IMR-90 (cell line): ENCODE measurements at regions not wholly inside any gene's neighbourhood (a gene's known extent, or its start where the extent isn't known, plus 50 kb on each side); places are given as distances from the start of the nearest gene placed in this dataset.
"Not testable (repeated sequence)": the region's sequence is repeated elsewhere in the genome, so short reads cannot be mapped to it uniquely, and the experiment has no call there.

Source experiments
- ATAC-seq: fragments of 200-7000 bp; cut with Tn5 transposase; 2 replicates; pipeline ENCODE4 v1.9.1; 2020; ENCODE audit warnings: low read depth, mild to moderate bottlenecking, moderate library complexity
- BruUV-seq: library from RNA; stranded (reverse); fragments of 400-500 nt; replicated peaks from 2 replicates; lab custom pipeline; 2021; lab: Mats Ljungman, UMichigan
- CTCF ChIA-PET: fragments of 300-600 bp; formaldehyde crosslinking; extraction: SDS; loops from one replicate; lab custom pipeline; 2021; ENCODE audit warnings: antibody characterized with exemption; lab: Yijun Ruan, JAX
- POLR2A ChIA-PET: fragments of 300-600 bp; sonication (Branson Sonifier 250); formaldehyde crosslinking; loops from one replicate; lab custom pipeline; 2022; ENCODE audit warnings: antibody characterized with exemption; ENCODE audit not compliant: unreplicated experiment; lab: Charles Lee
- DNase-seq: peaks from one replicate; pipeline ENCODE4 v3.0.0; 2013
- H2AFZ ChIP-seq: replicated peaks from 2 replicates; pipeline ENCODE3; 2013; ENCODE audit warnings: low read length, mild to moderate bottlenecking; ENCODE audit not compliant: poor library complexity
- H2AK5ac ChIP-seq: 2 replicates; pipeline ENCODE4 v1.6.1; 2013; ENCODE audit warnings: low read depth, low read length, inconsistent platforms
- H2AK9ac ChIP-seq: replicated peaks from 2 replicates; pipeline ENCODE3; 2013; ENCODE audit warnings: mild to moderate bottlenecking, low read depth, low read length, moderate library complexity; ENCODE audit not compliant: poor library complexity
- H2BK120ac ChIP-seq: 2 replicates; pipeline ENCODE4 v1.6.1; 2013; ENCODE audit warnings: low read depth, low read length, inconsistent platforms
- H2BK15ac ChIP-seq: 3 replicates; pipeline ENCODE4 v1.6.1; 2013; ENCODE audit warnings: low read depth, low read length, inconsistent platforms
- H2BK20ac ChIP-seq: 2 replicates; pipeline ENCODE4 v1.6.1; 2013; ENCODE audit warnings: low read depth, mild to moderate bottlenecking, inconsistent platforms, low read length, moderate library complexity
- H2BK5ac ChIP-seq: 2 replicates; pipeline ENCODE4 v1.6.1; 2013; ENCODE audit warnings: mild to moderate bottlenecking, low read depth, low read length, inconsistent platforms; ENCODE audit not compliant: poor library complexity, severe bottlenecking
- H3K14ac ChIP-seq: replicated peaks from 2 replicates; pipeline ENCODE4 v1.6.1; 2013; ENCODE audit warnings: low read depth, low read length, inconsistent platforms
- H3K18ac ChIP-seq: 2 replicates; pipeline ENCODE4 v1.6.1; 2013; ENCODE audit warnings: low read depth, low read length, control low read depth
- H3K23ac ChIP-seq: 2 replicates; pipeline ENCODE4 v1.6.1; 2013; ENCODE audit warnings: low read depth, low read length, inconsistent platforms
- H3K27ac ChIP-seq: 2 replicates; pipeline ENCODE4 v1.5.1; 2013; ENCODE audit warnings: mild to moderate bottlenecking, control low read depth, low read length; ENCODE audit not compliant: insufficient read depth
- H3K27me3 ChIP-seq: 2 replicates; pipeline ENCODE4 v1.6.1; 2013; ENCODE audit warnings: low read length; ENCODE audit not compliant: control insufficient read depth, insufficient read depth
- H3K36me3 ChIP-seq: 2 replicates; pipeline ENCODE4 v1.6.1; 2013; ENCODE audit warnings: low read length, mixed read lengths; ENCODE audit not compliant: control insufficient read depth, insufficient read depth
- H3K4ac ChIP-seq: 2 replicates; pipeline ENCODE4 v1.6.1; 2013; ENCODE audit warnings: low read depth, low read length, inconsistent platforms
- H3K4me1 ChIP-seq: 2 replicates; pipeline ENCODE4 v1.6.1; 2013; ENCODE audit warnings: low read length, mixed read lengths; ENCODE audit not compliant: control insufficient read depth, insufficient read depth
- H3K4me2 ChIP-seq: 2 replicates; pipeline ENCODE4 v1.6.1; 2013; ENCODE audit warnings: low read depth, mild to moderate bottlenecking, control low read depth, low read length, moderate library complexity
- H3K4me3 ChIP-seq: 2 replicates; pipeline ENCODE4 v1.5.1; 2013; ENCODE audit warnings: low read depth, mild to moderate bottlenecking, control low read depth, low read length, moderate library complexity; ENCODE audit not compliant: insufficient read depth
- H3K56ac ChIP-seq: 2 replicates; pipeline ENCODE4 v1.6.1; 2013; ENCODE audit warnings: low read length, inconsistent platforms; ENCODE audit not compliant: insufficient read depth; ENCODE audit errors: extremely low read depth
- H3K79me1 ChIP-seq, 2 experiments: 2 replicates each; pipeline ENCODE4 v1.6.1; 2013; ENCODE audit warnings: low read length in 2 of 2, inconsistent platforms in 1 of 2, low read depth in 1 of 2
- H3K9ac ChIP-seq: 2 replicates; pipeline ENCODE4 v1.6.1; 2013; ENCODE audit warnings: low read depth, low read length, control low read depth
- H3K9me1 ChIP-seq: 2 replicates; pipeline ENCODE4 v1.6.1; 2013; ENCODE audit warnings: low read length, inconsistent platforms; ENCODE audit not compliant: insufficient read depth
- H3K9me3 ChIP-seq: 2 replicates; pipeline ENCODE4 v1.6.1; 2013; ENCODE audit warnings: low read length; ENCODE audit not compliant: control insufficient read depth, insufficient read depth
- H4K20me1 ChIP-seq: 2 replicates; pipeline ENCODE4 v1.6.1; 2013; ENCODE audit warnings: low read length, inconsistent platforms; ENCODE audit not compliant: insufficient read depth
- H4K5ac ChIP-seq: 2 replicates; pipeline ENCODE4 v1.6.1; 2013; ENCODE audit warnings: mild to moderate bottlenecking, low read depth, low read length, control low read depth
- H4K8ac ChIP-seq, 2 experiments: 2 replicates each; pipeline ENCODE4 v1.6.1; 2013; ENCODE audit warnings: low read depth in 2 of 2, low read length in 2 of 2, control low read depth in 1 of 2, inconsistent platforms in 1 of 2
- H4K91ac ChIP-seq: 2 replicates; pipeline ENCODE4 v1.6.1; 2013; ENCODE audit warnings: low read depth, low read length, inconsistent platforms; ENCODE audit not compliant: insufficient read depth
- CTCF ChIP-seq: conservative IDR thresholded peaks from 2 replicates; pipeline ENCODE4 v1.5.1; 2012; ENCODE audit warnings: mild to moderate bottlenecking, low read depth, low read length, improper control_type of control experiment
- MAZ ChIP-seq: IDR thresholded peaks from 2 replicates; pipeline ENCODE4 v1.6.1; 2012; ENCODE audit warnings: low read depth, mild to moderate bottlenecking, low read length, improper control_type of control experiment, moderate library complexity, borderline replicate concordance
- MXI1 ChIP-seq: IDR thresholded peaks from 2 replicates; pipeline ENCODE4 v1.6.1; 2012; ENCODE audit warnings: low read depth, mild to moderate bottlenecking, low read length, moderate library complexity, borderline replicate concordance
- NFE2L2 ChIP-seq: fragments of 150-350 bp; IDR thresholded peaks from 2 replicates; pipeline ENCODE4 v1.6.1; 2016; ENCODE audit warnings: low read depth, mild to moderate bottlenecking, low read length
- POLR2A ChIP-seq: IDR thresholded peaks from 2 replicates; pipeline ENCODE4 v1.6.1; 2012; ENCODE audit warnings: mild to moderate bottlenecking, low read depth, low read length
- RAD21 ChIP-seq: IDR thresholded peaks from 2 replicates; pipeline ENCODE4 v1.6.1; 2012; ENCODE audit warnings: low read length, improper control_type of control experiment
- USF2 ChIP-seq: fragments of 150-350 bp; IDR thresholded peaks from 2 replicates; pipeline ENCODE4 v1.6.1; 2017; ENCODE audit warnings: mild to moderate bottlenecking, antibody characterized with exemption, low read length, low read depth
- WGBS, 2 experiments: methylation state at CpG; one replicate each; pipeline versions ENCODE4 v1.1.5 to v1.1.7; 2013; ENCODE audit warnings: missing lambda C conversion rate in 2 of 2; ENCODE audit not compliant: insufficient read length in 1 of 2; ENCODE audit errors: extremely low coverage in 2 of 2; 5-methylcytosine and 5-hydroxymethylcytosine counted together
- dilution Hi-C: fragments of 300-500 bp; cut with HindIII; formaldehyde crosslinking; loops from one replicate; pipeline ENCODE4 v1.14.3; 2018; ENCODE audit warnings: low sequenced_read_pairs; ENCODE audit not compliant: unreplicated experiment
- in situ Hi-C: fragments of 300-500 bp; cut with MboI; formaldehyde crosslinking; loops from 3 replicates; pipeline ENCODE4 v1.14.3; 2019; ENCODE audit warnings: low sequenced_read_pairs, inconsistent platforms, mixed read lengths
- intact Hi-C: fragments of 100-400 bp; cut with micrococcal nuclease; formaldehyde crosslinking; loops from 2 replicates; pipeline ENCODE4 v1.10.0; 2022

GRCh38 chr10:30197186-30197585 lies 137.8 kb upstream of the JCAD start:
- Histone ChIP-seq H2AFZ (no peak overlapping the region), H3K4me2 (no peak overlapping the region), H4K5ac (no peak overlapping the region), H2BK120ac (no peak overlapping the region), H3K9ac (no peak overlapping the region), H3K56ac (no peak overlapping the region), H2BK5ac (no peak overlapping the region), H3K4me1 (no peaks in the 10 kb centered on the region), H3K14ac (no peak overlapping the region), H2AK9ac (no peak overlapping the region), H3K36me3 (no peaks in the 10 kb centered on the region), H3K27me3 (peaks cover 24% of the 10 kb centered on the region), H3K9me1 (no peaks in the 10 kb centered on the region), H2AK5ac (no peak overlapping the region), H3K4ac (no peak overlapping the region), H3K23ac (no peak overlapping the region), H3K4me3 (no peak overlapping the region), H3K9me3 (peaks cover 8% of the 10 kb centered on the region), H2BK15ac (no peak overlapping the region), H4K8ac (no peak overlapping the region), H3K27ac (no peak overlapping the region), H4K91ac (no peak overlapping the region), H4K20me1 (no peaks in the 10 kb centered on the region), H3K79me1 (no peaks in the 10 kb centered on the region), H3K18ac (no peak overlapping the region), H2BK20ac (no peak overlapping the region)
- dilution Hi-C loops: no loop called here
- in situ Hi-C loops: no loop called here
- BruUV-seq: no TSS peak
- POLR2A ChIA-PET: no interaction called here
- intact Hi-C loops: no loop called here
- 64% methylated on average over 3 of the region's 4 CpGs; no CpG with 5 or more reads in 1 of the 2 experiments for WGBS, 2 experiments
- TF ChIP-seq RAD21 (no peak), USF2 (no peak), POLR2A (no peak), CTCF (no peak), NFE2L2 (no peak), MAZ (no peak), MXI1 (no peak)
- ATAC-seq (no peak), DNase-seq (no peak)
- CTCF ChIA-PET: no interaction called here

- peaks cover 24% of the 10 kb centered on the region for H3K27me3 ChIP-seq
- H3K9me3 ChIP-seq, H4K91ac ChIP-seq, POLR2A ChIA-PET, H3K27ac ChIP-seq, H2BK20ac ChIP-seq, H2AFZ ChIP-seq, H3K79me1 ChIP-seq, in situ Hi-C loops, H3K4me3 ChIP-seq, H3K23ac ChIP-seq, dilution Hi-C loops, H3K14ac ChIP-seq, CTCF ChIA-PET, H2AK5ac ChIP-seq, intact Hi-C loops, H4K8ac ChIP-seq, H3K9me1 ChIP-seq, H3K18ac ChIP-seq, H3K4ac ChIP-seq, H2BK5ac ChIP-seq, H3K4me1 ChIP-seq, ATAC-seq, H4K20me1 ChIP-seq, BruUV-seq, H3K56ac ChIP-seq, H3K9ac ChIP-seq, DNase-seq, H2AK9ac ChIP-seq, H3K36me3 ChIP-seq, H3K4me2 ChIP-seq, H2BK120ac ChIP-seq, H4K5ac ChIP-seq, H2BK15ac ChIP-seq: not testable (repeated sequence)
- no CpG with 5 or more reads among the region's 2 CpGs for WGBS, 2 experiments
Measured at GRCh38 chr10:30196559-30196958, 137.2 kb upstream of the JCAD start.
